ENCODE measurements at regions not wholly inside any gene's neighbourhood (a gene's known extent, or its start where the extent isn't known, plus 50 kb on each side); places are given as distances from the start of the nearest gene placed in this dataset.

GRCh38 chr2:77796397-77796796, 274.2 kb upstream of the LRRTM4 start:
- no peak overlapping the region for H3K27ac ChIP-seq
- no peak overlapping the region for H3K4me3 ChIP-seq
- no peak for DNase-seq (ENCODE audit: low spot score)
- H3K9me3 ChIP-seq = peaks cover 0 to 6% of the 10 kb centered on the region in 2 donors
- H3K4me1 ChIP-seq = no peaks in the 10 kb centered on the region
- TF ChIP-seq CTCF (IDR thresholded peaks at IDR 0.05) = no peak
- H3K36me3 ChIP-seq = no peaks in the 10 kb centered on the region
- H3K27me3 ChIP-seq = no peaks in the 10 kb centered on the region

GRCh38 chr2:77797088-77797487, 274.9 kb upstream of the LRRTM4 start:
- Histone ChIP-seq H3K4me1 (no peaks in the 10 kb centered on the region), H3K27me3 (no peaks in the 10 kb centered on the region), H3K4me3 (no peak overlapping the region), H3K27ac (no peak overlapping the region), H3K9me3 (peaks cover 0 to 6% of the 10 kb centered on the region in 2 donors), H3K36me3 (no peaks in the 10 kb centered on the region)
- DNase-seq (ENCODE audit: low spot score) = no peak
- no peak for TF ChIP-seq CTCF (IDR thresholded peaks at IDR 0.05)

- Histone ChIP-seq H3K9me3 (peaks cover 0 to 6% of the 10 kb centered on the region in 2 donors), H3K27ac (no peak overlapping the region), H3K27me3 (no peaks in the 10 kb centered on the region), H3K4me1 (no peaks in the 10 kb centered on the region), H3K4me3 (no peak overlapping the region), H3K36me3 (no peaks in the 10 kb centered on the region)
- no peak for TF ChIP-seq CTCF (IDR thresholded peaks at IDR 0.05)
- no peak for DNase-seq (ENCODE audit: low spot score)
These were observed 278.2 kb upstream of the LRRTM4 start for GRCh38 chr2:77800410-77800809.

DNA sequence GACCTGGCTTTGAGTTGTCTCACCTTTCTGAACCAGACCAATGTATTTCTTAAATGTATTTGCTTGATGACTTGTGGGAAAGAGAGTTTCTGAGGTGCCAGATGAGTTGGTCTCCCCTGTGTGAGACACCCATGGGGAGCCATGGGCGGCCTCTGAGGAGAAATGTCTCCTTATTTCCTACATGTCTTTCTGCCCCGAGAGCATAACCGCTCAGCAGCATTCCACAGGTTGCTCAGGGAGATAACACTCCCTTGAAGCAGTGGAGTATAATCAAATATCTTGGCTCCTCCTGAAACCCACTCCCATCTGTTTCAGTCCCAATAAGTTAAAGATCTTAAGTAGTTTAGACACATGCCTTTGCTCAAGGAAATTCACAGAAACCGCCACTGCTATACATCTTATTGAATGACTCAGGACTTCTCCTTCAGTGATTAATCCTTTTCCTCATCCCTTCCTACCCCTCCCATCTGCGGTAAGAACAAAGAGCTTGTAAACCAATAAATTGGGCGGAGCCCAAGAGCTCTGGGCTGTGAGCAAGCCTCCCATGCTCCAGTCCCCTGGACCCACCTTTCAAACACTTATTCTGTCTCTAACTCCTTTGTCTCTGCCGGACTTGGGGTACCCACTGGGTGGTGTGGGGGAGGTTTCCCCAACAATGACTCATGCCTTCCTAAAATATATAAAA, 285.5 kb upstream of the LRRTM4 start:
- H3K27me3 ChIP-seq = no peaks in the 10 kb centered on the region
- DNase-seq (ENCODE audit: low spot score) = no peak
- no peak overlapping the region for H3K27ac ChIP-seq
- no peaks in the 10 kb centered on the region for H3K4me1 ChIP-seq
- H3K9me3 ChIP-seq = no peaks in the 10 kb centered on the region
- no peaks in the 10 kb centered on the region for H3K36me3 ChIP-seq
- H3K4me3 ChIP-seq = no peak overlapping the region
- no peak for TF ChIP-seq CTCF (IDR thresholded peaks at IDR 0.05)

GRCh38 chr2:77808599-77808998, 286.4 kb upstream of the LRRTM4 start:
- H3K27me3 ChIP-seq = no peaks in the 10 kb centered on the region
- H3K27ac ChIP-seq = no peak overlapping the region
- no peaks in the 10 kb centered on the region for H3K9me3 ChIP-seq
- no peak for DNase-seq (ENCODE audit: low spot score)
- no peaks in the 10 kb centered on the region for H3K4me1 ChIP-seq
- no peaks in the 10 kb centered on the region for H3K36me3 ChIP-seq
- H3K4me3 ChIP-seq = no peak overlapping the region
- no peak for TF ChIP-seq CTCF (IDR thresholded peaks at IDR 0.05)

DNA sequence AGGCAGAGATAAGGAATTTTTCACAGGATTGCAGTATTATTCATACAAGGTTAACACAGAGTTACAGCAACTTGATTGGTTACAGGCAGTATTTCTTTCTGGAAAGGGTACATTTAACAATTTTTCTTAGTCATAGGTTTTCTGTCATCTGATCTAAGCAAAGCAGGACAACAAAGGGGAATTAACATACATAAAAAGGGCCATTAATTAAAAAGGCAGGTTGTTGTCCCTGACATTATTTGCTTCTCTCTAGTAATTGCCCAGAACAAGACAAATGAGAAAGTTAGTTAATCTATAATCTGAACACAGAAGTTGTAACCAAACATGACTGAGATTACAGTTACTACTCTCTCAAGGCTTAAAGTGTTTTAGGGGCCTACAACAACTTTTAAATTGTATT, 291.4 kb upstream of the LRRTM4 start:
- no peaks in the 10 kb centered on the region for H3K9me3 ChIP-seq
- H3K4me1 ChIP-seq = no peaks in the 10 kb centered on the region
- TF ChIP-seq CTCF (IDR thresholded peaks at IDR 0.05) = no peak
- H3K4me3 ChIP-seq = no peak overlapping the region
- H3K36me3 ChIP-seq = no peaks in the 10 kb centered on the region
- no peak overlapping the region for H3K27ac ChIP-seq
- no peaks in the 10 kb centered on the region for H3K27me3 ChIP-seq
- DNase-seq (ENCODE audit: low spot score) = no peak

Measured in right atrium auricular region (tissue), 2 donors.